ENCODE measurements at regions not wholly inside any gene's neighbourhood (a gene's known extent, or its start where the extent isn't known, plus 50 kb on each side); places are given as distances from the start of the nearest gene placed in this dataset.

- TF ChIP-seq EZH2phosphoT487 (IDR thresholded peaks at IDR 0.05; ENCODE audit: insufficient read depth, low read depth) (no peak), EZH2 (IDR thresholded peaks at IDR 0.05; ENCODE audit: insufficient read depth, poor library complexity, severe bottlenecking) (no peak)
Measured at GRCh38 chr9:22582221-22582620, 135.6 kb downstream of the DMRTA1 start.
